Colonic mucosa (tissue), 4 donors: ENCODE measurements at regions not wholly inside any gene's neighbourhood (a gene's known extent, or its start where the extent isn't known, plus 50 kb on each side); places are given as distances from the start of the nearest gene placed in this dataset.

Experiments
- DNase-seq: peaks from one replicate; pipeline ENCODE4 v3.0.0-alpha.2; 2020
- H3K27ac ChIP-seq: fragments of 200-600 bp; one replicate; pipeline ENCODE4 v1.8.0; 2021
- H3K27me3 ChIP-seq: fragments of 200-600 bp; one replicate; pipeline ENCODE4 v1.8.0; 2021
- H3K36me3 ChIP-seq: fragments of 200-600 bp; one replicate; pipeline ENCODE4 v1.8.0; 2021
- H3K4me1 ChIP-seq: fragments of 200-600 bp; one replicate; pipeline ENCODE4 v1.8.0; 2021; ENCODE audit warnings: mild to moderate bottlenecking
- H3K4me3 ChIP-seq: fragments of 200-600 bp; one replicate; pipeline ENCODE4 v1.8.0; 2021
- H3K9ac ChIP-seq, 2 donors: one replicate each; pipeline ENCODE4 v1.7.0; 2013; ENCODE audit warnings: control low read depth in 2 of 2, low read depth in 2 of 2, low read length in 2 of 2
- H3K9me3 ChIP-seq: fragments of 200-600 bp; one replicate; pipeline ENCODE4 v1.8.0; 2021
- intact Hi-C: fragments of 100-400 bp; cut with DNase I; formaldehyde crosslinking; loops from one replicate; pipeline ENCODE4 v1.14.1; 2022
- TF ChIP-seq, protein P1 (sequence below): fragments of 200-600 bp; IDR thresholded peaks from one replicate; pipeline ENCODE4 v1.8.0; 2022; ENCODE audit warnings: antibody characterized with exemption, mild to moderate bottlenecking
- donor health status: healthy.
- donor health status: DM: no; HTN: no; CAD: no.
- donor health status: DM: no; HTN: no; CAD: no.

DNA sequence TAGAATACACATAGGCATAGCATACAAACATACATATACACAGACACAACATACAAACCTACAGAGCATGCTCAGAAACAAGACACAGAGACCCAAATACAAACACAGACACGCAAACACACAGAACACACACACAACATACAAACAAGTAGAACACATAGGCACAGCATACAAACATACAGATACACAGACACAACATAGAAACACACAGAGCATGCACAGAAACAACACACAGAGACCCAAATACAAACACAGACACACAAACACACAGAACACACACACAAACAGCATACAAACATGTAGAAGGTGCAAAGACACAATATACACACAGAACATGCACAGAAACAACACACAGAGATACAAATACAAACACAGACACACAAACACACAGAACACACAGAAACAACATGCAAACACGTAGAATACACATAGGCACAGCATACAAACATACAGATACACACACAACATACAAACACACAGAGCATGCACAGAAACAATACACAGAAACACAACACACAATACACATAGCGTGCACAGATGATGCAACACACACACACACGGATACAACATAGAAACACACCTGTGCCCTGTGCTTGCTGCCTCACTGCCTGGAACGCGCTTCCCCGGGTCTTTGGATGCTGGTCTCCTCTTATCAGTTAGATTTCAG, 469.0 kb upstream of the CDH4 start:
- DNase-seq = no peak
- TF ChIP-seq, protein P1, sequence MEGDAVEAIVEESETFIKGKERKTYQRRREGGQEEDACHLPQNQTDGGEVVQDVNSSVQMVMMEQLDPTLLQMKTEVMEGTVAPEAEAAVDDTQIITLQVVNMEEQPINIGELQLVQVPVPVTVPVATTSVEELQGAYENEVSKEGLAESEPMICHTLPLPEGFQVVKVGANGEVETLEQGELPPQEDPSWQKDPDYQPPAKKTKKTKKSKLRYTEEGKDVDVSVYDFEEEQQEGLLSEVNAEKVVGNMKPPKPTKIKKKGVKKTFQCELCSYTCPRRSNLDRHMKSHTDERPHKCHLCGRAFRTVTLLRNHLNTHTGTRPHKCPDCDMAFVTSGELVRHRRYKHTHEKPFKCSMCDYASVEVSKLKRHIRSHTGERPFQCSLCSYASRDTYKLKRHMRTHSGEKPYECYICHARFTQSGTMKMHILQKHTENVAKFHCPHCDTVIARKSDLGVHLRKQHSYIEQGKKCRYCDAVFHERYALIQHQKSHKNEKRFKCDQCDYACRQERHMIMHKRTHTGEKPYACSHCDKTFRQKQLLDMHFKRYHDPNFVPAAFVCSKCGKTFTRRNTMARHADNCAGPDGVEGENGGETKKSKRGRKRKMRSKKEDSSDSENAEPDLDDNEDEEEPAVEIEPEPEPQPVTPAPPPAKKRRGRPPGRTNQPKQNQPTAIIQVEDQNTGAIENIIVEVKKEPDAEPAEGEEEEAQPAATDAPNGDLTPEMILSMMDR = no peak
- Histone ChIP-seq H3K36me3 (no peaks in the 10 kb centered on the region), H3K9me3 (no peaks in the 10 kb centered on the region), H3K27ac (no peak overlapping the region), H3K4me3 (no peak overlapping the region), H3K27me3 (no peaks in the 10 kb centered on the region), H3K9ac (no peak overlapping the region), H3K4me1 (no peaks in the 10 kb centered on the region)
- intact Hi-C loops = no loop called here

DNA sequence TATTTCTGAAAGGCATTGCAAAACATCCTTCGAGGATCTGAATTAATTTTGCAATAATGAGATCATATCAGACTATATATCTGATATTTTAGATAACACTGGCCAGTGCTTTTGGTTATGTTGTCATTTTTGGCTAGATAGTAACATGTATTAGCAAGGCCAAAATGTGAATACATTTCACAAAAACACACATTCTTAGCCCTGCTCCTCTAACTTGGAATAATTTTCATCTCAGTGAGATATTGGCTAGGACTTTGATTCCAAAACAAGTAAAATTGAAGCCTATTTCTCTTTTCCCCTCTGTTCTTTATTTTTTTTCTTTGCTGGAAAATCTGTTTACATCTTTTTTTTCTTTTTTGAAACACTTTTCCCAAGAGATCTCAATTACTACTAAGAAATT, 466.8 kb upstream of the CDH4 start:
- intact Hi-C loops = no loop called here
- Histone ChIP-seq H3K27ac (no peak overlapping the region), H3K4me3 (no peak overlapping the region), H3K36me3 (no peaks in the 10 kb centered on the region), H3K4me1 (no peaks in the 10 kb centered on the region), H3K9ac (no peak overlapping the region), H3K9me3 (no peaks in the 10 kb centered on the region), H3K27me3 (no peaks in the 10 kb centered on the region)
- TF ChIP-seq, protein P1 = no peak
- no peak for DNase-seq

- no peaks in the 10 kb centered on the region for H3K9me3 ChIP-seq
- DNase-seq = no peak
- no peaks in the 10 kb centered on the region for H3K4me1 ChIP-seq
- H3K36me3 ChIP-seq = no peaks in the 10 kb centered on the region
- H3K4me3 ChIP-seq = no peak overlapping the region
- intact Hi-C loops = no loop called here
- H3K9ac ChIP-seq = no peak overlapping the region
- no peak overlapping the region for H3K27ac ChIP-seq
- no peaks in the 10 kb centered on the region for H3K27me3 ChIP-seq
- TF ChIP-seq, protein P1 = no peak
Observed at GRCh38 chr20:60785785-60786184, 466.3 kb upstream of the CDH4 start.

- no peak for DNase-seq
- TF ChIP-seq, protein P1 = no peak
- Histone ChIP-seq H3K4me3 (no peak overlapping the region), H3K27ac (no peak overlapping the region), H3K9me3 (no peaks in the 10 kb centered on the region), H3K36me3 (no peaks in the 10 kb centered on the region), H3K4me1 (no peaks in the 10 kb centered on the region), H3K9ac (no peak overlapping the region), H3K27me3 (no peaks in the 10 kb centered on the region)
- intact Hi-C loops = no loop called here
Observed at GRCh38 chr20:60786686-60787217, 465.3 kb upstream of the CDH4 start.

GRCh38 chr20:60787276-60787675, 464.8 kb upstream of the CDH4 start:
- no peaks in the 10 kb centered on the region for H3K9me3 ChIP-seq
- no peak overlapping the region for H3K4me3 ChIP-seq
- H3K4me1 ChIP-seq = no peaks in the 10 kb centered on the region
- H3K36me3 ChIP-seq = no peaks in the 10 kb centered on the region
- DNase-seq = no peak
- TF ChIP-seq, protein P1 = no peak
- H3K27ac ChIP-seq = no peak overlapping the region
- no peaks in the 10 kb centered on the region for H3K27me3 ChIP-seq
- no peak overlapping the region for H3K9ac ChIP-seq
- intact Hi-C loops = no loop called here
